ENCODE measurements at regions not wholly inside any gene's neighbourhood (a gene's known extent, or its start where the extent isn't known, plus 50 kb on each side); places are given as distances from the start of the nearest gene placed in this dataset.
A peak's percentile ranks its signal among the peaks of the same experiment; 100 is the strongest.

DNA sequence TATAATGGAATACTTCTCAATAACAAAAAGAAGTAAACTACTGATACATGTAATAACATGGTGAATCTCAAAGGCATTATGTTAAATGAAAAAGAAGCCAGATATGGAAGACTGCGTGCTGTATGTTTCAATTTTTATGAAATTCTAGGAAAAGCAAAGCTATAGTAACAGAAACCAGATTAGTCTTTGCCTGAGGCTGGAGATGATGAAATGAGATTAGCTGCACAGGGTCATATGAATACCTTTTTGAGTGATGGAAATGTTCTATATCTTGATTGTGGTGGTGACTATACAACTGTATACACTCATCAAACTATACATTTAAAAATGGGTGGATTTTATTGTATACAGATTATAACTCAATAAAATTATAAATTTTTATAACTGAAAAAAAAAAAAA is 113.5 kb downstream of the TMEM30B start:
- Histone ChIP-seq H2BK120ac (ENCODE audit: insufficient read depth, low read length, poor library complexity) (no peak overlapping the region), H3K4me1 (ENCODE audit: control insufficient read depth in 1 of 2, insufficient read depth in 2 of 2, low read length in 2 of 2) (no peaks in the 10 kb centered on the region), H3K27me3 (ENCODE audit: insufficient read depth, low read length) (no peaks in the 10 kb centered on the region), H2AK5ac (ENCODE audit: low read length) (no peak overlapping the region), H3K18ac (ENCODE audit: low read length) (no peak overlapping the region), H2BK5ac (ENCODE audit: low read depth, low read length, poor library complexity) (no peak overlapping the region), H2BK12ac (ENCODE audit: low read length) (no peak overlapping the region), H3K4ac (ENCODE audit: low read depth, low read length) (no peak overlapping the region), H3K14ac (ENCODE audit: low read length) (no peak overlapping the region), H3K9me3 (ENCODE audit: insufficient read depth, low read depth, low read length) (no peaks in the 10 kb centered on the region), H2AFZ (ENCODE audit: insufficient read depth, low read length, poor library complexity) (no peak overlapping the region), H3K79me2 (ENCODE audit: control insufficient read depth, insufficient read depth, low read length, poor library complexity) (no peaks in the 10 kb centered on the region), H3K36me3 (ENCODE audit: control insufficient read depth in 1 of 2, insufficient read depth in 2 of 2, low read length in 2 of 2) (no peaks in the 10 kb centered on the region), H3K9ac (ENCODE audit: low read length) (no peak overlapping the region), H4K12ac (ENCODE audit: low read depth, low read length) (no peak overlapping the region), H3K4me3 (ENCODE audit: low read depth, low read length) (no peak overlapping the region), H3K23ac (ENCODE audit: low read length) (no peak overlapping the region), H4K8ac (ENCODE audit: low read depth, low read length) (no peak overlapping the region), H3K27ac (ENCODE audit: low read depth, low read length) (no peak overlapping the region), H3K4me2 (ENCODE audit: low read length) (no peak overlapping the region), H4K91ac (ENCODE audit: low read depth, low read length) (no peak overlapping the region), H3K79me1 (ENCODE audit: low read length) (no peaks in the 10 kb centered on the region)
- DNase-seq = peak in 1 of 2 donors; percentile 17
- WGBS (ENCODE audit: extremely low coverage, insufficient coverage, insufficient read length) = no CpG with 5 or more reads among the region's 1 CpG

DNA sequence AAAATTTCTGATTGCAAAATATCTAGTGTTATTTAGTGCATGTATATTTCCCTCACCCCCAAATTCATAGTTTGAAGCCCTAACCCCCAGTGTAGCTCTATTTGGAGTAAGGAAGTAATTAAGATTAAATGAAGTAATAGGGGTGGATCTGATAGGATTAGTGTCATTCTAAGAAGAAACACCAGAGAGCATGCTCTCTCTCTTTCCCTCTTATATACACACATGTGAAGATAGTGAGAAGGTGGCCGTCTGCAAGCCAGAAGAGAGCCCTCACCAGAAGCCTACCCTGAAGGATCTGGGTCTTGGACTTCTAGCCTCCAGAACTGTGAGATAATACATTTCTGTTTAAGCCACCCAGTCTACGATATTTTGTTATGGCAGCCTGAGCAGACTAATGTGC is 120.3 kb downstream of the TMEM30B start:
- Histone ChIP-seq H2BK120ac (ENCODE audit: insufficient read depth, low read length, poor library complexity) (no peak overlapping the region), H3K79me1 (ENCODE audit: low read length) (no peaks in the 10 kb centered on the region), H3K14ac (ENCODE audit: low read length) (no peak overlapping the region), H3K9me3 (ENCODE audit: insufficient read depth, low read depth, low read length) (no peaks in the 10 kb centered on the region), H3K18ac (ENCODE audit: low read length) (no peak overlapping the region), H3K4ac (ENCODE audit: low read depth, low read length) (no peak overlapping the region), H2BK5ac (ENCODE audit: low read depth, low read length, poor library complexity) (no peak overlapping the region), H3K4me1 (ENCODE audit: control insufficient read depth in 1 of 2, insufficient read depth in 2 of 2, low read length in 2 of 2) (no peaks in the 10 kb centered on the region), H3K79me2 (ENCODE audit: control insufficient read depth, insufficient read depth, low read length, poor library complexity) (no peaks in the 10 kb centered on the region), H3K23ac (ENCODE audit: low read length) (no peak overlapping the region), H3K27me3 (ENCODE audit: insufficient read depth, low read length) (no peaks in the 10 kb centered on the region), H2AK5ac (ENCODE audit: low read length) (no peak overlapping the region), H2BK12ac (ENCODE audit: low read length) (no peak overlapping the region), H4K8ac (ENCODE audit: low read depth, low read length) (no peak overlapping the region), H4K12ac (ENCODE audit: low read depth, low read length) (no peak overlapping the region), H3K36me3 (ENCODE audit: control insufficient read depth in 1 of 2, insufficient read depth in 2 of 2, low read length in 2 of 2) (no peaks in the 10 kb centered on the region), H4K91ac (ENCODE audit: low read depth, low read length) (no peak overlapping the region), H3K4me3 (ENCODE audit: low read depth, low read length) (no peak overlapping the region), H2AFZ (ENCODE audit: insufficient read depth, low read length, poor library complexity) (no peak overlapping the region), H3K4me2 (ENCODE audit: low read length) (no peak overlapping the region), H3K9ac (ENCODE audit: low read length) (no peak overlapping the region), H3K27ac (ENCODE audit: low read depth, low read length) (no peak overlapping the region)
- WGBS (ENCODE audit: extremely low coverage, insufficient coverage, insufficient read length) = no CpG with 5 or more reads among the region's 2 CpGs
- no peak for DNase-seq

DNA sequence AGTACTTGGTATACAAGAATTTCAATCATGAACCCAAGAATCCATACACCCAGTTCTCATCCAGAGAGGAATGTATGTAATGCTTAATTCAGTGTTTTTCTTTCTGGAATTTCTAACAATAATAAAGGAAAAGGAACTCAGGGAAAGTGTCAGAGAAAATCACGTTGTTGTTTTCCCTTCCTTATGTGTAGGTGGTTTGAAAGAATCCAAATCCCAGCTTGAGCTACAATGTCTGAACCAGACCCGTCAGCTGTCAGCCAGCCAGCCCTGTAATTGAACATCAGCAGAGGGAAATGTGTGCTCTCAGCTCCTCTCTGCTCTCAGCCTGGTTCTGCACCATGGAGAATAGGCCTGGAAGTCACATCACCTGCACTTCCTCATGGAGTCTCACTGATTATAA is 126.5 kb downstream of the TMEM30B start:
- no CpG with 5 or more reads among the region's 2 CpGs for WGBS (ENCODE audit: extremely low coverage, insufficient coverage, insufficient read length)
- Histone ChIP-seq H3K36me3 (ENCODE audit: control insufficient read depth in 1 of 2, insufficient read depth in 2 of 2, low read length in 2 of 2) (no peaks in the 10 kb centered on the region), H3K79me2 (ENCODE audit: control insufficient read depth, insufficient read depth, low read length, poor library complexity) (no peaks in the 10 kb centered on the region), H4K12ac (ENCODE audit: low read depth, low read length) (no peak overlapping the region), H2BK12ac (ENCODE audit: low read length) (no peak overlapping the region), H3K4me1 (ENCODE audit: control insufficient read depth in 1 of 2, insufficient read depth in 2 of 2, low read length in 2 of 2) (peaks cover 9 to 15% of the 10 kb centered on the region in 2 experiments), H3K4ac (ENCODE audit: low read depth, low read length) (no peak overlapping the region), H3K9ac (ENCODE audit: low read length) (no peak overlapping the region), H3K79me1 (ENCODE audit: low read length) (peaks cover 3% of the 10 kb centered on the region), H4K91ac (ENCODE audit: low read depth, low read length) (no peak overlapping the region), H2BK120ac (ENCODE audit: insufficient read depth, low read length, poor library complexity) (no peak overlapping the region), H3K9me3 (ENCODE audit: insufficient read depth, low read depth, low read length) (no peaks in the 10 kb centered on the region), H3K14ac (ENCODE audit: low read length) (no peak overlapping the region), H3K18ac (ENCODE audit: low read length) (no peak overlapping the region), H4K8ac (ENCODE audit: low read depth, low read length) (no peak overlapping the region), H2AFZ (ENCODE audit: insufficient read depth, low read length, poor library complexity) (no peak overlapping the region), H3K4me3 (ENCODE audit: low read depth, low read length) (no peak overlapping the region), H3K4me2 (ENCODE audit: low read length) (no peak overlapping the region), H3K27me3 (ENCODE audit: insufficient read depth, low read length) (no peaks in the 10 kb centered on the region), H2BK5ac (ENCODE audit: low read depth, low read length, poor library complexity) (no peak overlapping the region), H2AK5ac (ENCODE audit: low read length) (no peak overlapping the region), H3K27ac (ENCODE audit: low read depth, low read length) (no peak overlapping the region), H3K23ac (ENCODE audit: low read length) (no peak overlapping the region)
- DNase-seq = no peak

DNA sequence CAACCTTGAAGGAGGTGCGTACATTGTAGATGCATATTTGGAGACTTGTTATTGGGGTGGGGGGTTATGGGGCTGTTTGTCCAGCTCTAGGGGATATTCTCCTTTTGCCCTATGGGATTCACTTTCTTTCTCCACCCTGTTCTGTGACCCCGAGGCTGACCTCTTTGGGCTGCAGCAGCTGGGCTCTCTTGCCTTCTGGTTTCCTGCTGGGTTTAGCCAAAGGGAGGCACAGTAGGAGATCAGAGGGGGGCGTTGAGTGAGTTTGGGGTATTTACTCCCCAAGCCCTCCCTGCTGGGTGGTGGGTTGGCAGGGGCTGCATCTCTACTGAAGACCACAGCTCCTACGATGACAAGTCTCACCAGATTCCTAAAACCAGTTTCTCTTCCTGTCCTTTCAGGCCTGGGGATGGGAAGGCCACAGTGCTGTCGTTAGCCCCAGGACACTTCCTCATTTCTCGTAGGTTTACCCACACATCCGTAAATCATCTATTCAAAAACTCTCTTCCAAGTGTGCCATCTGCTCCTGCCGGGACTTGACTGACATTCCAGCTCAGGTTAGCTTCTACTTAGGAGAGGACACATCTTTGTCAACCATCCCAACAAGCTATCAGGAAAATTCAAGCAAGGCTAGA is 127.1 kb downstream of the TMEM30B start:
- no peaks in the 10 kb centered on the region for H3K27me3 ChIP-seq (ENCODE audit: insufficient read depth, low read length)
- H2BK5ac ChIP-seq (ENCODE audit: low read depth, low read length, poor library complexity) = no peak overlapping the region
- H3K9ac ChIP-seq (ENCODE audit: low read length) = no peak overlapping the region
- no peak for DNase-seq
- H2AFZ ChIP-seq (ENCODE audit: insufficient read depth, low read length, poor library complexity) = no peak overlapping the region
- H4K12ac ChIP-seq (ENCODE audit: low read depth, low read length) = no peak overlapping the region
- no peak overlapping the region for H4K8ac ChIP-seq (ENCODE audit: low read depth, low read length)
- no peak overlapping the region for H3K4me3 ChIP-seq (ENCODE audit: low read depth, low read length)
- no peak overlapping the region for H4K91ac ChIP-seq (ENCODE audit: low read depth, low read length)
- no peaks in the 10 kb centered on the region for H3K79me2 ChIP-seq (ENCODE audit: control insufficient read depth, insufficient read depth, low read length, poor library complexity)
- no peak overlapping the region for H3K18ac ChIP-seq (ENCODE audit: low read length)
- H3K14ac ChIP-seq (ENCODE audit: low read length) = no peak overlapping the region
- H2AK5ac ChIP-seq (ENCODE audit: low read length) = no peak overlapping the region
- H3K4me2 ChIP-seq (ENCODE audit: low read length) = no peak overlapping the region
- H3K4me1 ChIP-seq (ENCODE audit: control insufficient read depth in 1 of 2, insufficient read depth in 2 of 2, low read length in 2 of 2) = peaks cover 9 to 15% of the 10 kb centered on the region in 2 experiments
- H2BK12ac ChIP-seq (ENCODE audit: low read length) = no peak overlapping the region
- WGBS (ENCODE audit: extremely low coverage, insufficient coverage, insufficient read length) = no CpG with 5 or more reads among the region's 8 CpGs
- H3K4ac ChIP-seq (ENCODE audit: low read depth, low read length) = no peak overlapping the region
- H2BK120ac ChIP-seq (ENCODE audit: insufficient read depth, low read length, poor library complexity) = no peak overlapping the region
- no peak overlapping the region for H3K23ac ChIP-seq (ENCODE audit: low read length)
- no peak overlapping the region for H3K27ac ChIP-seq (ENCODE audit: low read depth, low read length)
- no peaks in the 10 kb centered on the region for H3K36me3 ChIP-seq (ENCODE audit: control insufficient read depth in 1 of 2, insufficient read depth in 2 of 2, low read length in 2 of 2)
- H3K79me1 ChIP-seq (ENCODE audit: low read length) = peaks cover 3% of the 10 kb centered on the region
- no peaks in the 10 kb centered on the region for H3K9me3 ChIP-seq (ENCODE audit: insufficient read depth, low read depth, low read length)

All from trophoblast cell (in vitro differentiated cells and primary cell).